NT2/D1 (cell line): ENCODE measurements at regions not wholly inside any gene's neighbourhood (a gene's known extent, or its start where the extent isn't known, plus 50 kb on each side); places are given as distances from the start of the nearest gene placed in this dataset.

Experiments used
- DNase-seq: peaks from one replicate; pipeline ENCODE4 v3.0.0-alpha.2; 2011; ENCODE audit warnings: low read depth, low spot score
- H3K27me3 ChIP-seq: 2 replicates; pipeline ENCODE4 v1.6.0; 2011; ENCODE audit warnings: mild to moderate bottlenecking; ENCODE audit not compliant: insufficient read length, insufficient read depth
- H3K36me3 ChIP-seq: 2 replicates; pipeline ENCODE4 v1.6.1; 2011; ENCODE audit warnings: mild to moderate bottlenecking, low read length, mixed read lengths; ENCODE audit not compliant: insufficient read depth, insufficient read length
- H3K4me1 ChIP-seq: 2 replicates; pipeline ENCODE4 v1.5.1; 2011; ENCODE audit not compliant: insufficient read depth, insufficient read length
- H3K4me3 ChIP-seq: 2 replicates; pipeline ENCODE4 v1.5.1; 2011; ENCODE audit warnings: low read depth; ENCODE audit not compliant: insufficient read length
- H3K9ac ChIP-seq: 2 replicates; pipeline ENCODE4 v1.6.0; 2011; ENCODE audit warnings: low read depth; ENCODE audit not compliant: insufficient read length
- H3K9me3 ChIP-seq: 2 replicates; pipeline ENCODE4 v1.5.1; 2011; ENCODE audit warnings: mild to moderate bottlenecking, low read length; ENCODE audit not compliant: insufficient read depth
- SUZ12 ChIP-seq: IDR thresholded peaks from 2 replicates; pipeline ENCODE4 v1.6.1; 2011; ENCODE audit not compliant: insufficient read length, insufficient read depth; ENCODE audit errors: extremely low read depth
- YY1 ChIP-seq: IDR thresholded peaks from 2 replicates; pipeline ENCODE4 v1.6.1; 2011; ENCODE audit not compliant: insufficient read length, insufficient read depth
- ZNF274 ChIP-seq: IDR thresholded peaks from 2 replicates; pipeline ENCODE4 v1.6.1; 2011; ENCODE audit warnings: mild to moderate bottlenecking, low read depth, low read length

DNA sequence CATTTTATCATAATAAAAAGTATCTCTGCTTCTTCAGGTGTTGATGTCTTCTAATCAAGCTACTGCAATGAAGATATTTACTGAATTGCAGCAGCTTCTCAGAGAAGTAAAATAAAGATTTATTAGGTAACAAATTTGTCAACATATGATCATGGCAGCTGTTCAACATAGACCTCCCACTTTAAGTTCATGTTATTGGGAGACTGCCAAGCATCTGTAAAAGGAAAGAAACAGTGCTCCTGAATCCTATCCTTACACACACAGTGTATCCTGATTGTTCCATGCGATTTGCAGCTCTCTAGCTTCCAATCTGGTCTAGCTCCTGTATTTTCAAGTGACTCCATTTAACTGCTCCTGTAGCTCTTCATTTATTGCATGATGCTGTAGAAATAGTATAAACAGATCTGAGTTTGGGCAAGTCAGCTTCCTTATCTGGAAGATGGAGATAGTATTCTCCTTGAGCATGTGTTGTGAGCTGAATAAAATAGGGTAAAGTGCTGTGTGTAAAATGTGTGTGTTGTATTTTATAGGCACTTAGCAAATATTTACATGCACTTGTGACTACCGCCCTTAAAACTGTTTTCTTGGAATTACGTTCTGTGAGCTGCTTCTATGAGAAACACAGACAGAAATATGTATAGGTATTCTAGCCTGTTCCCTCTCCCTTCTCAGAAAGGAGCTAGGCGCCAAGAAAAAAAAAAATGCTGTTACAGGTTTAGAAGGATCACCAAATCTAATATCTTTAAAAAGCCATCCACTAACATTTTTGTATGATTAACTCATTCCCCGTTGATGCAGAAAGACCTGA is 290.6 kb downstream of the JRKL start:
- H3K36me3 ChIP-seq = no peaks in the 10 kb centered on the region
- no peak overlapping the region for H3K9ac ChIP-seq
- H3K9me3 ChIP-seq = no peaks in the 10 kb centered on the region
- H3K4me3 ChIP-seq = no peak overlapping the region
- no peaks in the 10 kb centered on the region for H3K27me3 ChIP-seq
- TF ChIP-seq YY1 (no peak), ZNF274 (no peak), SUZ12 (no peak)
- H3K4me1 ChIP-seq = no peaks in the 10 kb centered on the region
- no peak for DNase-seq

DNA sequence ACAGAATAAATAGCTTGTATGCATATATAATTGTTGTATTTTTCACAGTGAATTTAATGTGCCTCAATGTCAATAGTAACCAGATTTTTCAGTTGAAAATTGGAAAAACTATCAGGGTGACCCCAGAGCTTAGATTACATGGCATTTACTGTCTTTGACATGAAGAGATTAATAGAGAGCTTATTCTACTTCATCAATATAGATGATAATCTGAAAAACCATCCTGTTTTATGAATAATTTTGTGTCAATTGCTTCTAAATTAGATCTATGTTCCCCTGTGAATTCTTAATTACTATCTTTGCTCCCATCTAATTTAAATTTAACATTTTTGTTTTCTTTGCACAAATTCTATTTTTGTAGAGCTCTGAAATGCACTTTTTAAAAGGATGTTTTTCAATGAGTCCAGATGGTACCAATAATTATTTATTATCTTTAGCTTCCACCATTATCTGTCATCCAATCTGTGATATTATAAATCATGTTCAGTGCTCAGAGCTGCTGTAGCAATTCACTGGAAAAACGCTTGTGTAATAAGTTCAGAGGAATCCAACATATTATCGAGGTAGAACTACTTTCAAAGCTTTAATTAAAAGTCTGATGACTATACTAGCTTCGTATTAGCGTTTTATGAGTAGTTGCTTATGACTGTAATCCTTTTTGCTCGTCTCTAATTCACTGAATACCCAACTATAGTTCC is 291.4 kb downstream of the JRKL start:
- Histone ChIP-seq H3K4me3 (no peak overlapping the region), H3K27me3 (no peaks in the 10 kb centered on the region), H3K9me3 (no peaks in the 10 kb centered on the region), H3K4me1 (no peaks in the 10 kb centered on the region), H3K9ac (no peak overlapping the region), H3K36me3 (no peaks in the 10 kb centered on the region)
- no peak for TF ChIP-seq YY1
- no peak for DNase-seq

DNA sequence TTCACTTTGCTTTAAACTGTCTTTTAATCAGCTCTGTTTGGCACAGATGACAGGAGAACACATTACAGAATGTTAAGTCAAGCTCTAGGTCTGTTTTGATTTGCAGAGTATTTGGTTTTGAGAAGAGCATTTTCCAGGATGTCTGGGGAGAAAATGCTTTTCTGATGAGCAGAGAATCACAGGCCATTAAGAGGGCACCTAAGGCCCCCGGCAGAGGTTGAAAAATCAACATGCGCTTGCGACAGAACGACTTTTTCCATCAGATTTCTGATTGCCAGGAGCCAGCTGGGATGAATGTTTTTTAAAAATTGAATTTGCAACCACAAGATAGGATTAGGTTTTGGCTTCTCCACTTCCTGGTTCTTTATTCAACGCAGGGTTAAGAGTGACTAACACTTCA is 304.5 kb downstream of the JRKL start:
- Histone ChIP-seq H3K27me3 (no peaks in the 10 kb centered on the region), H3K4me1 (no peaks in the 10 kb centered on the region), H3K9ac (no peak overlapping the region), H3K36me3 (no peaks in the 10 kb centered on the region), H3K9me3 (no peaks in the 10 kb centered on the region), H3K4me3 (no peak overlapping the region)
- no peak for DNase-seq
- no peak for TF ChIP-seq YY1

DNA sequence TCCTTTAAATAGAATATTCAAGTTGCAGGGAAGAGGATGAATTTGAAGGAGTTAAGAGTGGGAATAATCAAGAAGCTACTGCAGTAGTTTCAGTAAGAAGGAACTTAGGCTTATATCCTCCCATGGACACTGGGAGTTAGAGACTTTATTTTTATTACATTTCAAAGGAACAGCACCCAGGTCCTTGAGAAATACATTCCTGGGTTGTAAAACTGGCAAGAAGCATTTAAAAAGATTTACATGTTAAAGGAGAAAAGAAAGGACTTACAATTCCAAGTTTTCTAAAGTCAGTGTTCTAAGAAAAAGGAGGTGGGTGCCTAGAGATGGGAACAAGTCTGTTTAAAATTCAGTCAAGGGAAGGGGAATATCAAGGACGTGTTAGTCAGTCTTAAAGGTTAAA is 306.9 kb downstream of the JRKL start:
- Histone ChIP-seq H3K27me3 (no peaks in the 10 kb centered on the region), H3K36me3 (no peaks in the 10 kb centered on the region), H3K9ac (no peak overlapping the region), H3K4me1 (no peaks in the 10 kb centered on the region), H3K4me3 (no peak overlapping the region), H3K9me3 (no peaks in the 10 kb centered on the region)
- peak; percentile 33 for DNase-seq
- TF ChIP-seq SUZ12 (no peak), ZNF274 (no peak)

DNA sequence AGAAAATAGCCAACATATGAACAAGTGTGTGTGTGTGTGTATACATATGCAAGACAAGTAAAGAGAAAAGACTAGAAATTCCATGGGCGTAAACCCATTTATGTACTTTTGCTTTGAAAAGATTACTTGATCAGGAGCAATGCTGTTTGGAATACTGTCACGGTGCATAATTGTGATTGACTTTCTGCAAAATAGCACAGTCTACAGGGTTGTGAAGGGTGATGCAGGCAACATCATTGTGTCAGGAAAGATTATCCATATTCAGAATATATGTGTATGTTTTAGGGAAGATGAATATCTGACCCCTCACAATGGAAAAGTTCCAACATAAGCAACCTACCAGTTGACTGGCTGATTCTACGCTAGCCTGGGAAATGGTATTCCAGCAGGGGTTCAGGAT is 307.7 kb downstream of the JRKL start:
- H3K4me1 ChIP-seq = no peaks in the 10 kb centered on the region
- no peak for DNase-seq
- no peaks in the 10 kb centered on the region for H3K9me3 ChIP-seq
- no peaks in the 10 kb centered on the region for H3K36me3 ChIP-seq
- H3K4me3 ChIP-seq = no peak overlapping the region
- no peaks in the 10 kb centered on the region for H3K27me3 ChIP-seq
- no peak overlapping the region for H3K9ac ChIP-seq
- TF ChIP-seq YY1 (no peak), SUZ12 (no peak), ZNF274 (no peak)

DNA sequence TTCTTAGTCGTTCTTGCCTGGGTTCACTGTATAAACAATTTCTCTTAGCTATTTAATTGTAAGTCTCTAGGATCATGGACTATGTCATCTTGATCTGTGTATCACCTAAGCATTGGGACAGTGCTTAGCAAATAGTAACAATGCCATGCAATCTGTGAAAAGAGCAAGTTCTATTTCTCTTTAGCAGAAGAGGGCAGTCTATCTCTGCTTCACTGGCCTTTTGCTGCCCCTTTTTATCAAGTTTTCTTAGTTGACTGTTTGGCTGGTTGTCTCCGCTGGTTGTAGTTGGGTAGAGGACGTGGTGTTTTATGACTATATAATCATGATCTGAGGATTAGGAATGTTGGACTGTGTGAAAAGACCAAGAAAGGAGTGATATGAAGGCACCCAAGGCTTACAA is 315.0 kb downstream of the JRKL start:
- no peak for DNase-seq
- no peak for TF ChIP-seq ZNF274
- no peak for TF ChIP-seq SUZ12
- TF ChIP-seq YY1 = no peak
- H3K9ac ChIP-seq = no peak overlapping the region
- H3K27me3 ChIP-seq = no peaks in the 10 kb centered on the region
- no peak overlapping the region for H3K4me3 ChIP-seq
- no peaks in the 10 kb centered on the region for H3K4me1 ChIP-seq
- no peaks in the 10 kb centered on the region for H3K9me3 ChIP-seq
- H3K36me3 ChIP-seq = no peaks in the 10 kb centered on the region

DNA sequence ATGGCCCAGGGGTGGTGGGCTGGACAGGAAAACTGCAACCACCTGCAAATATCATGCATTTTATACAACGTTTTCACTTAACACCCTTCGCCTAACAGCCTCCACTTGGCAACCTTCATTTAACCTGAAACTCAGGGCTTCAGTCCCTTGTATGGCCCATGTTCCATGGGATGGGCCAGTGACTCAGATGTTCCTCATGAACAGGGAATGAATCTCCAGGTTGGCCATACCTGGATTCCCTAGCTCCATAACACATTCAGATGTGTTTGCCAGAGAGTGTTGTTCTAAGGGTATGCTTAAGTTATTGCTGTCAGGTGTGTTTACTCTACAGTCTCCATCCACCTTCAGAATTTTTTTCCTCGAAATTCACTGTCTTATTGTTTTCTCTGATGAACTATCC is 316.9 kb downstream of the JRKL start:
- no peak overlapping the region for H3K4me3 ChIP-seq
- H3K9me3 ChIP-seq = no peaks in the 10 kb centered on the region
- TF ChIP-seq YY1 = no peak
- TF ChIP-seq SUZ12 = no peak
- TF ChIP-seq ZNF274 = no peak
- DNase-seq = no peak
- H3K9ac ChIP-seq = no peak overlapping the region
- no peaks in the 10 kb centered on the region for H3K4me1 ChIP-seq
- no peaks in the 10 kb centered on the region for H3K27me3 ChIP-seq
- no peaks in the 10 kb centered on the region for H3K36me3 ChIP-seq
